HFF-Myc (cell line): ENCODE measurements at regions not wholly inside any gene's neighbourhood (a gene's known extent, or its start where the extent isn't known, plus 50 kb on each side); places are given as distances from the start of the nearest gene placed in this dataset.

Experiments used
- DNase-seq: peaks from one replicate; pipeline ENCODE4 v3.0.0-alpha.2; 2011; ENCODE audit warnings: low read depth; ENCODE audit errors: extremely low read depth
- H3K4me3 ChIP-seq: replicated peaks from 2 replicates; pipeline ENCODE4 v1.5.1; 2011; ENCODE audit warnings: low read depth, mild to moderate bottlenecking, control low read depth, low read length
- TF ChIP-seq, protein P1 (sequence below): IDR thresholded peaks from 2 replicates; pipeline ENCODE4 v1.5.1; 2012; ENCODE audit warnings: mild to moderate bottlenecking, low read depth, low read length, control low read depth; ENCODE audit errors: missing control alignments

- H3K4me3 ChIP-seq = no peak overlapping the region
- DNase-seq = no peak
- TF ChIP-seq, protein P1, sequence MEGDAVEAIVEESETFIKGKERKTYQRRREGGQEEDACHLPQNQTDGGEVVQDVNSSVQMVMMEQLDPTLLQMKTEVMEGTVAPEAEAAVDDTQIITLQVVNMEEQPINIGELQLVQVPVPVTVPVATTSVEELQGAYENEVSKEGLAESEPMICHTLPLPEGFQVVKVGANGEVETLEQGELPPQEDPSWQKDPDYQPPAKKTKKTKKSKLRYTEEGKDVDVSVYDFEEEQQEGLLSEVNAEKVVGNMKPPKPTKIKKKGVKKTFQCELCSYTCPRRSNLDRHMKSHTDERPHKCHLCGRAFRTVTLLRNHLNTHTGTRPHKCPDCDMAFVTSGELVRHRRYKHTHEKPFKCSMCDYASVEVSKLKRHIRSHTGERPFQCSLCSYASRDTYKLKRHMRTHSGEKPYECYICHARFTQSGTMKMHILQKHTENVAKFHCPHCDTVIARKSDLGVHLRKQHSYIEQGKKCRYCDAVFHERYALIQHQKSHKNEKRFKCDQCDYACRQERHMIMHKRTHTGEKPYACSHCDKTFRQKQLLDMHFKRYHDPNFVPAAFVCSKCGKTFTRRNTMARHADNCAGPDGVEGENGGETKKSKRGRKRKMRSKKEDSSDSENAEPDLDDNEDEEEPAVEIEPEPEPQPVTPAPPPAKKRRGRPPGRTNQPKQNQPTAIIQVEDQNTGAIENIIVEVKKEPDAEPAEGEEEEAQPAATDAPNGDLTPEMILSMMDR = no peak
Measured at GRCh38 chr2:188193230-188193629, 98.4 kb upstream of the GULP1 start.

GRCh38 chr2:188196343-188197008 lies 95.2 kb upstream of the GULP1 start:
- no peak overlapping the region for H3K4me3 ChIP-seq
- TF ChIP-seq, protein P1 = no peak
- DNase-seq = no peak

DNA sequence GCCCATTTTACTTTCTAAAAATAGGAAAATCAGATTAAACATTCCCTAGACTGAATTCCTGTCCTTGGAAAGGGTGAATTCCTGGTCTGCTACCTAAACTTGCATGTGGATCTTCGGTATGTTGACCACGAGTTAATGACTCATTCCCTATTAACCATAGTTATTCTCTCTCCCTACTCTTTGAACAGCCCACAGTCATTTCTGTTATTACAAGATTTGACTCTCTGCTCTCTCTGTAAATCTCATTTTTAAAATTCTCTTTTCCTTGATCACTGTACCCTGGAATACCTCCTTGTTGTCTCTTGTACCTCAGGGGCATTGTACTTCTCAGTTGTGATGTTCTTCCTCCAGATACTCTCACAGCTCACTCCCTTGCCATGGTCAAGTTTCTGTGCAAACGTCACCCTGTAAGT lies 92.0 kb upstream of the GULP1 start:
- TF ChIP-seq, protein P1 = no peak
- peak; percentile 54 for DNase-seq
- H3K4me3 ChIP-seq = no peak overlapping the region

- no peak for DNase-seq
- H3K4me3 ChIP-seq = no peak overlapping the region
- TF ChIP-seq, protein P1 = no peak
Measured at GRCh38 chr2:188201639-188202038, 90.0 kb upstream of the GULP1 start.

GRCh38 chr2:188202777-188203176 lies 88.9 kb upstream of the GULP1 start:
- no peak overlapping the region for H3K4me3 ChIP-seq
- TF ChIP-seq, protein P1 = no peak

GRCh38 chr2:188203776-188204175 lies 87.9 kb upstream of the GULP1 start:
- DNase-seq = no peak
- no peak overlapping the region for H3K4me3 ChIP-seq
- TF ChIP-seq, protein P1 = no peak

More at GRCh38 chr2:188202777-188203176, 88.9 kb upstream of the GULP1 start:
- no peak for DNase-seq

GRCh38 chr2:188204824-188205223 lies 86.8 kb upstream of the GULP1 start:
- no peak for DNase-seq
- TF ChIP-seq, protein P1 = no peak
- H3K4me3 ChIP-seq = no peak overlapping the region
